Heart left ventricle (tissue), 13 donors: ENCODE measurements at regions not wholly inside any gene's neighbourhood (a gene's known extent, or its start where the extent isn't known, plus 50 kb on each side); places are given as distances from the start of the nearest gene placed in this dataset.

Source experiments
- CTCF ChIP-seq, 12 donors: fragments of 200-600 bp; sonication (generic) in 4 of 12; IDR thresholded peaks; one replicate each; pipeline versions ENCODE4 v1.5.0 to v1.8.0; 2018 to 2022; ENCODE audit warnings: antibody characterized with exemption in 12 of 12, mild to moderate bottlenecking in 5 of 12
- POLR2A ChIP-seq, 2 donors: fragments of 450-650 bp; IDR thresholded peaks; one replicate each; pipeline ENCODE4 v1.6.1; 2017; ENCODE audit warnings: antibody characterized with exemption in 2 of 2, mild to moderate bottlenecking in 2 of 2, moderate library complexity in 2 of 2
- donor health status: ischemic (EF 13 %, LVEDD 7.1; RV severe dilation, severe dysfunction).
- donor health status: DM: no; HTN: yes; CAD: no.
- donor health status: DM: no; HTN: no; CAD: no.
- donor health status: ischemic (EF 25% LVEDD 6.9; RV normal size, moderate dysfunction).
- donor health status: ischemic (EF 25% LVEDD 5.7; RV mildly dilated, moderate dysfunction).
- donor health status: ischemic (EF 35%, LVEDD 5.7; RV mildly dilated, moderate dysfunction).
- donor health status: nonischemic (EF 11% LVEDD 7.7; RV severe dilation, severe dysfunction).
- donor health status: DM: yes; HTN: yes; CAD: no.
- donor health status: PGD.
- donor health status: ischemic (EF 29% LVEDD 5.4; RV normal size, mild dysfunction).
- donor health status: nonischemic (EF 23%, LVEDD 6.1; RV moderate dilation, normal function).

GRCh38 chr7:145050415-145050814, 214.6 kb upstream of the TPK1 start:
- TF ChIP-seq CTCF (IDR thresholded peaks at IDR 0.05) (no peak), POLR2A (IDR thresholded peaks at IDR 0.05) (no peak)
